Body of pancreas (tissue), 4 donors: ENCODE measurements at regions not wholly inside any gene's neighbourhood (a gene's known extent, or its start where the extent isn't known, plus 50 kb on each side); places are given as distances from the start of the nearest gene placed in this dataset.

Experiments used
- ATAC-seq: fragments of 150-250 bp; one replicate; pipeline ENCODE4 v1.9.1; 2016
- DNase-seq, 4 donors: peaks; one replicate each; pipeline ENCODE4 v3.0.0-alpha.2; 2019
- H3K27ac ChIP-seq, 4 donors: fragments of 200-600 bp; sonication (generic); 1 replicate in 3 of 4; 2 replicates in 1 of 4; pipeline versions ENCODE4 v1.5.1 to v1.6.1; 2016 to 2019; ENCODE audit warnings: mild to moderate bottlenecking in 1 of 4, mixed read lengths in 1 of 4, moderate library complexity in 1 of 4
- H3K27me3 ChIP-seq, 2 donors: fragments of 200-600 bp; sonication (generic); one replicate each; pipeline ENCODE4 v1.6.0; 2016; ENCODE audit warnings: mild to moderate bottlenecking in 1 of 2
- H3K36me3 ChIP-seq, 2 donors: fragments of 200-600 bp; sonication (generic); replicated peaks in 1 of 2; 2 replicates each; pipeline ENCODE4 v1.5.1; 2016; ENCODE audit warnings: low read depth in 2 of 2; ENCODE audit not compliant: insufficient read depth in 1 of 2
- H3K4me1 ChIP-seq: fragments of 200-600 bp; sonication (generic); one replicate; pipeline ENCODE4 v1.6.0; 2016
- H3K4me3 ChIP-seq, 2 donors: fragments of 200-600 bp; sonication (generic); 1 replicate in 1 of 2; 2 replicates in 1 of 2; pipeline ENCODE4 v1.5.1; 2016 to 2019
- H3K9me3 ChIP-seq, 3 donors: fragments of 200-600 bp; sonication (generic); 1 replicate in 2 of 3; 2 replicates in 1 of 3; pipeline ENCODE4 v1.5.1; 2016
- CTCF ChIP-seq, 7 experiments: fragments of 450-650 bp in 4 of 7; fragments of 200-600 bp in 3 of 7; sonication (generic) in 3 of 7; IDR thresholded peaks; one replicate each; pipeline ENCODE4 v1.5.1; 2016 to 2019; ENCODE audit warnings: antibody characterized with exemption in 7 of 7
- POLR2A ChIP-seq, 3 donors: fragments of 450-650 bp; IDR thresholded peaks; one replicate each; pipeline ENCODE4 v1.6.1; 2016; ENCODE audit warnings: antibody characterized with exemption in 3 of 3, mild to moderate bottlenecking in 2 of 3
- WGBS, 2 donors: methylation state at CpG; one replicate each; pipeline ENCODE4 v1.1.5; 2017; 5-methylcytosine and 5-hydroxymethylcytosine counted together
- intact Hi-C: fragments of 100-400 bp; cut with DNase I; formaldehyde crosslinking; loops from one replicate; pipeline ENCODE4 v1.15.1; 2023

GRCh38 chr1:164308101-164308500 lies 250.9 kb upstream of the PBX1 start:
- TF ChIP-seq POLR2A (IDR thresholded peaks at IDR 0.05) (no peak), CTCF (IDR thresholded peaks at IDR 0.05) (no peak)
- Histone ChIP-seq H3K27me3 (no peaks in the 10 kb centered on the region), H3K4me3 (no peak overlapping the region), H3K36me3 (no peaks in the 10 kb centered on the region), H3K27ac (no peak overlapping the region), H3K4me1 (no peaks in the 10 kb centered on the region), H3K9me3 (no peaks in the 10 kb centered on the region)
- ATAC-seq (no peak), DNase-seq (no peak)
- intact Hi-C loops, result no loop called here

- WGBS, 2 donors, result 48 to 61% methylated on average over 3 of the region's 3 CpGs
- Histone ChIP-seq H3K27me3 (no peaks in the 10 kb centered on the region), H3K4me3 (no peak overlapping the region), H3K27ac (no peak overlapping the region), H3K9me3 (no peaks in the 10 kb centered on the region), H3K36me3 (no peaks in the 10 kb centered on the region), H3K4me1 (no peaks in the 10 kb centered on the region)
- TF ChIP-seq POLR2A (IDR thresholded peaks at IDR 0.05) (no peak), CTCF (IDR thresholded peaks at IDR 0.05) (no peak)
- intact Hi-C loops, result no loop called here
- DNase-seq, result no peak
- no peak for ATAC-seq
Observed at GRCh38 chr1:164310166-164310565, 248.8 kb upstream of the PBX1 start.

- no peak for ATAC-seq
- no peaks in the 10 kb centered on the region for H3K27me3 ChIP-seq
- TF ChIP-seq CTCF (IDR thresholded peaks at IDR 0.05), result no peak
- TF ChIP-seq POLR2A (IDR thresholded peaks at IDR 0.05), result no peak
- H3K36me3 ChIP-seq, result no peaks in the 10 kb centered on the region
- no peak overlapping the region for H3K27ac ChIP-seq
- H3K4me3 ChIP-seq, result no peak overlapping the region
- no peaks in the 10 kb centered on the region for H3K4me1 ChIP-seq
- DNase-seq, result no peak
- intact Hi-C loops, result no loop called here
- no peaks in the 10 kb centered on the region for H3K9me3 ChIP-seq
- 37 to 39% methylated on average over 5 of the region's 5 CpGs for WGBS, 2 donors
Observed at GRCh38 chr1:164311377-164311776, 247.6 kb upstream of the PBX1 start.

DNA sequence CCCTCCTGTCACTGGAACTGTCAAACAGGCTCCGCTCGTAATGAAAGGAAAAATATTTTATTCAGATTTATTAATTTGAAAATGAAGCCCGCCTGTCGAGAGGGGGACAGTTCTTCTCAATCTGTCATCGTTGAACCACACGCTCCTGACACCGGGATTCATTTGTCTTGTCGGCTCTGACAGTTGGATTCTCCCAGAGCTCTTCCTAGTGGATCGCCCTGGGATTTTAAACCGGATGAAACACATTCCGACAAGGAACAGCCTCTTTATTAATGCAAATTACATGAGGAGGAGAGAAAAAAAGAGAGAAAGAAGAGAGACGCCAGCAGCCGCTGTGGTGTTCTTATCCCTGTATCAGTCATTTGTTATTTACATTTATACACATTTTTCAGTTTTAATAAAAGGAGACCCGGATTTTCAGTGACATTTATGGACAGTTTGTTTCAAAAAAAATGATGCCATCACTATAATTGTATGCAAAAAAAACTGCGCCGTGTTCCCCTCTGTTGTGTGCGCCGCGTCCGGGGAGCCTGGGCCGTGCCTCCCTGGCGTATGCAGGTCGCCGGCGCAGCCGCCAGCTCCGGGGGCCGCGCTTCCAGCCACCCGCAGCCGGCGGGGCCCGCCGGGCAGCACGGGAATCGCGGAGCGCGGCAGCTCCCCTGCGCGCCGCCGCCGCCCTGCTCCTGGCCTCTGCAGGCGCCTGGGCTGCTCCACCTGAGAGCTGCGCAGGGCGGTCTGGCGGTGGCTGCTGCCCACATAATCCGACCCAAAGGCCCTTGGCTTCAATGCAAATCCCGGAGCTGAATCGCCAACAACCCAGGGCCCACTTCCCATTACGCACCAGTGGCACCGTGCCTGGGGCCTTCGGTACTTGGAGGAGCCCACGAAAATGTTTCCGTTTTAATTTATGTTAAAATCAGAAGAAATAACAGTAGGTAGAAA lies 237.9 kb upstream of the PBX1 start:
- DNase-seq, result peak; percentile 55 to 73 (median 60)
- 3 to 5% methylated on average over 28 to 50 of the region's 56 CpGs for WGBS, 2 donors
- no peaks in the 10 kb centered on the region for H3K36me3 ChIP-seq
- TF ChIP-seq CTCF (IDR thresholded peaks at IDR 0.05) (no peak), POLR2A (IDR thresholded peaks at IDR 0.05) (no peak)
- intact Hi-C loops, result no loop called here
- no peaks in the 10 kb centered on the region for H3K9me3 ChIP-seq
- H3K4me3 ChIP-seq, result peak overlapping the region in 1 of 2 donors; percentile 28
- peaks cover 7% of the 10 kb centered on the region for H3K4me1 ChIP-seq
- H3K27ac ChIP-seq, result peak overlapping the region in 1 of 4 donors; percentile 20
- peak; percentile 79 for ATAC-seq
- H3K27me3 ChIP-seq, result no peaks in the 10 kb centered on the region

- ATAC-seq (no peak), DNase-seq (no peak)
- intact Hi-C loops, result no loop called here
- no peak overlapping the region for H3K4me3 ChIP-seq
- no peak overlapping the region for H3K27ac ChIP-seq
- H3K9me3 ChIP-seq, result no peaks in the 10 kb centered on the region
- TF ChIP-seq CTCF (IDR thresholded peaks at IDR 0.05) (no peak), POLR2A (IDR thresholded peaks at IDR 0.05) (no peak)
- 87 to 89% methylated on average over 6 of the region's 6 CpGs for WGBS, 2 donors
- H3K4me1 ChIP-seq, result peaks cover 7% of the 10 kb centered on the region
- H3K27me3 ChIP-seq, result no peaks in the 10 kb centered on the region
- no peaks in the 10 kb centered on the region for H3K36me3 ChIP-seq
Observed at GRCh38 chr1:164325786-164326185, 233.2 kb upstream of the PBX1 start.
